OCI-LY1 (cell line): ENCODE measurements at regions not wholly inside any gene's neighbourhood (a gene's known extent, or its start where the extent isn't known, plus 50 kb on each side); places are given as distances from the start of the nearest gene placed in this dataset.

ENCODE experiments used
- H2AFZ ChIP-seq: fragments of 200-600 bp; sonication (generic), shearing (Covaris generic); 2 replicates; pipeline ENCODE4 v1.6.0; 2014; ENCODE audit warnings: antibody characterized with exemption, mild to moderate bottlenecking, low read length
- H3F3A ChIP-seq: fragments of 200-600 bp; sonication (generic), shearing (Covaris generic); 2 replicates; pipeline ENCODE4 v1.6.0; 2014; ENCODE audit warnings: mild to moderate bottlenecking, antibody characterized with exemption, low read length, moderate library complexity; ENCODE audit not compliant: insufficient read depth
- H3K27ac ChIP-seq: fragments of 200-600 bp; sonication (generic); 2 replicates; pipeline ENCODE4 v1.5.1; 2014; ENCODE audit warnings: low read length, mixed run types, mild to moderate bottlenecking, low read depth; ENCODE audit not compliant: poor library complexity, severe bottlenecking
- H3K27me3 ChIP-seq: fragments of 200-600 bp; sonication (generic); 2 replicates; pipeline ENCODE4 v1.6.0; 2014; ENCODE audit warnings: antibody characterized with exemption, mild to moderate bottlenecking, low read length, moderate library complexity; ENCODE audit not compliant: insufficient read depth
- H3K36me3 ChIP-seq: fragments of 200-600 bp; sonication (generic); 2 replicates; pipeline ENCODE4 v1.6.1; 2014; ENCODE audit warnings: mild to moderate bottlenecking, antibody characterized with exemption, low read length, moderate library complexity, mixed read lengths; ENCODE audit not compliant: insufficient read depth
- H3K4me1 ChIP-seq: fragments of 200-600 bp; sonication (generic); 2 replicates; pipeline ENCODE4 v1.5.1; 2014; ENCODE audit warnings: mild to moderate bottlenecking, low read length, moderate library complexity; ENCODE audit not compliant: insufficient read depth, severe bottlenecking
- H3K4me2 ChIP-seq: fragments of 200-600 bp; sonication (generic), shearing (Covaris generic); 2 replicates; pipeline ENCODE4 v1.6.1; 2014; ENCODE audit warnings: low read length
- H3K4me3 ChIP-seq: fragments of 200-600 bp; sonication (generic); 2 replicates; pipeline ENCODE4 v1.5.1; 2014; ENCODE audit warnings: low read length, low read depth, mild to moderate bottlenecking, mixed read lengths; ENCODE audit not compliant: poor library complexity, severe bottlenecking
- H3K79me2 ChIP-seq: fragments of 200-600 bp; shearing (Covaris generic); 2 replicates; pipeline ENCODE4 v1.6.1; 2016; ENCODE audit warnings: mixed run types, low read length, mixed read lengths; ENCODE audit not compliant: insufficient read depth
- H3K9ac ChIP-seq: fragments of 200-600 bp; sonication (generic), shearing (Covaris generic); 2 replicates; pipeline ENCODE4 v1.6.1; 2014; ENCODE audit warnings: mild to moderate bottlenecking, low read length, mixed read lengths
- H3K9me2 ChIP-seq: fragments of 200-600 bp; sonication (generic), shearing (Covaris generic); 2 replicates; pipeline ENCODE4 v1.6.1; 2014; ENCODE audit warnings: low read depth, mild to moderate bottlenecking, low read length, mixed read lengths
- H3K9me3 ChIP-seq: fragments of 200-600 bp; shearing (Covaris generic); 2 replicates; pipeline ENCODE4 v1.6.1; 2014; ENCODE audit warnings: low read length, mixed read lengths
- H4K20me1 ChIP-seq: fragments of 200-600 bp; sonication (generic), shearing (Covaris generic); 2 replicates; pipeline ENCODE4 v1.6.0; 2016; ENCODE audit warnings: mild to moderate bottlenecking, low read length; ENCODE audit not compliant: insufficient read depth
- CTCF ChIP-seq: fragments of 200-600 bp; sonication (generic), shearing (Covaris generic); IDR thresholded peaks from 2 replicates; pipeline ENCODE4 v1.5.1; 2017; ENCODE audit warnings: mild to moderate bottlenecking, antibody characterized with exemption, low read length, moderate library complexity, mixed read lengths
- EZH2 ChIP-seq: fragments of 200-600 bp; sonication (generic), shearing (Covaris generic); IDR thresholded peaks from 2 replicates; pipeline ENCODE4 v1.8.0; 2017; ENCODE audit warnings: borderline replicate concordance, mixed run types, mild to moderate bottlenecking, antibody characterized with exemption, low read length, moderate library complexity, mixed read lengths

- no peaks in the 10 kb centered on the region for H3K4me1 ChIP-seq
- H4K20me1 ChIP-seq, result no peaks in the 10 kb centered on the region
- no peaks in the 10 kb centered on the region for H3K79me2 ChIP-seq
- H3K9ac ChIP-seq, result no peak overlapping the region
- H3F3A ChIP-seq, result no peaks in the 10 kb centered on the region
- no peaks in the 10 kb centered on the region for H3K9me3 ChIP-seq
- no peaks in the 10 kb centered on the region for H3K27me3 ChIP-seq
- TF ChIP-seq CTCF, result no peak
- TF ChIP-seq EZH2, result no peak
- H3K4me2 ChIP-seq, result no peak overlapping the region
- no peaks in the 10 kb centered on the region for H3K36me3 ChIP-seq
- H3K4me3 ChIP-seq, result no peak overlapping the region
- no peak overlapping the region for H3K27ac ChIP-seq
- no peak overlapping the region for H2AFZ ChIP-seq
- no peaks in the 10 kb centered on the region for H3K9me2 ChIP-seq
Observed at GRCh38 chr13:61138857-61139256, 276.8 kb downstream of the PCDH20 start.

GRCh38 chr13:61136515-61136914 is 279.1 kb downstream of the PCDH20 start:
- H4K20me1 ChIP-seq, result no peaks in the 10 kb centered on the region
- H2AFZ ChIP-seq, result no peak overlapping the region
- no peaks in the 10 kb centered on the region for H3K36me3 ChIP-seq
- no peak overlapping the region for H3K9ac ChIP-seq
- H3K4me2 ChIP-seq, result no peak overlapping the region
- no peaks in the 10 kb centered on the region for H3K9me3 ChIP-seq
- no peaks in the 10 kb centered on the region for H3K27me3 ChIP-seq
- H3F3A ChIP-seq, result no peaks in the 10 kb centered on the region
- H3K4me3 ChIP-seq, result no peak overlapping the region
- no peak overlapping the region for H3K27ac ChIP-seq
- H3K79me2 ChIP-seq, result no peaks in the 10 kb centered on the region
- TF ChIP-seq EZH2 (no peak), CTCF (no peak)
- no peaks in the 10 kb centered on the region for H3K4me1 ChIP-seq
- no peaks in the 10 kb centered on the region for H3K9me2 ChIP-seq

GRCh38 chr13:61136093-61136492 is 279.6 kb downstream of the PCDH20 start:
- no peaks in the 10 kb centered on the region for H3K36me3 ChIP-seq
- no peaks in the 10 kb centered on the region for H3K79me2 ChIP-seq
- no peak overlapping the region for H3K4me2 ChIP-seq
- H3K4me1 ChIP-seq, result no peaks in the 10 kb centered on the region
- H3K27me3 ChIP-seq, result no peaks in the 10 kb centered on the region
- H2AFZ ChIP-seq, result no peak overlapping the region
- no peak overlapping the region for H3K27ac ChIP-seq
- TF ChIP-seq CTCF, result no peak
- no peak for TF ChIP-seq EZH2
- no peaks in the 10 kb centered on the region for H3K9me2 ChIP-seq
- no peak overlapping the region for H3K9ac ChIP-seq
- H3K4me3 ChIP-seq, result no peak overlapping the region
- H4K20me1 ChIP-seq, result no peaks in the 10 kb centered on the region
- H3F3A ChIP-seq, result no peaks in the 10 kb centered on the region
- H3K9me3 ChIP-seq, result no peaks in the 10 kb centered on the region
